Smooth muscle cell (in vitro differentiated cells): ENCODE measurements at regions not wholly inside any gene's neighbourhood (a gene's known extent, or its start where the extent isn't known, plus 50 kb on each side); places are given as distances from the start of the nearest gene placed in this dataset.

Experiments
- DNase-seq: peaks from one replicate; lab custom pipeline; 2025; ENCODE audit not compliant: unreplicated experiment; lab: John Stamatoyannopoulos, UW
- H2AFZ ChIP-seq: fragments of 200-600 bp; sonication (generic); 2 replicates; pipeline ENCODE4 v1.6.0; 2016; ENCODE audit warnings: antibody characterized with exemption, low read depth, mild to moderate bottlenecking
- H3F3A ChIP-seq: fragments of 200-600 bp; sonication (generic); 2 replicates; pipeline ENCODE4 v1.6.0; 2017; ENCODE audit warnings: antibody characterized with exemption, low read depth
- H3K27ac ChIP-seq: fragments of 200-600 bp; sonication (generic); 2 replicates; pipeline ENCODE4 v1.5.1; 2016; ENCODE audit warnings: low read depth, mild to moderate bottlenecking
- H3K27me3 ChIP-seq: fragments of 200-600 bp; sonication (generic); 2 replicates; pipeline ENCODE4 v1.6.1; 2016; ENCODE audit warnings: low read depth, mild to moderate bottlenecking
- H3K36me3 ChIP-seq: fragments of 200-600 bp; sonication (generic); 2 replicates; pipeline ENCODE4 v1.5.1; 2016; ENCODE audit warnings: low read depth
- H3K4me1 ChIP-seq: fragments of 200-600 bp; sonication (generic); 2 replicates; pipeline ENCODE4 v1.5.1; 2016; ENCODE audit warnings: low read depth
- H3K4me2 ChIP-seq: fragments of 200-600 bp; sonication (generic); 2 replicates; pipeline ENCODE4 v1.6.0; 2016; ENCODE audit warnings: mild to moderate bottlenecking
- H3K4me3 ChIP-seq: fragments of 200-600 bp; sonication (generic); 2 replicates; pipeline ENCODE4 v1.5.1; 2016; ENCODE audit warnings: mild to moderate bottlenecking
- H3K79me2 ChIP-seq: fragments of 200-600 bp; sonication (generic); 2 replicates; pipeline ENCODE4 v1.6.0; 2016; ENCODE audit warnings: low read depth, mild to moderate bottlenecking
- H3K9ac ChIP-seq: fragments of 200-600 bp; sonication (generic); 2 replicates; pipeline ENCODE4 v1.6.0; 2016; ENCODE audit warnings: low read depth
- H3K9me3 ChIP-seq: fragments of 200-600 bp; sonication (generic); replicated peaks from 2 replicates; pipeline ENCODE4 v1.5.1; 2016; ENCODE audit warnings: low read depth
- H4K20me1 ChIP-seq: fragments of 200-600 bp; sonication (generic); 2 replicates; pipeline ENCODE4 v1.6.0; 2016; ENCODE audit warnings: low read depth
- CTCF ChIP-seq: fragments of 200-600 bp; sonication (generic); IDR thresholded peaks from 2 replicates; pipeline ENCODE4 v1.5.1; 2017; ENCODE audit warnings: borderline replicate concordance, mild to moderate bottlenecking, antibody characterized with exemption; ENCODE audit not compliant: insufficient read depth, poor library complexity, severe bottlenecking
- WGBS: methylation state at CpG from one replicate; pipeline ENCODE4 v1.1.7; 2016; ENCODE audit warnings: low lambda C conversion rate; 5-methylcytosine and 5-hydroxymethylcytosine counted together

DNA sequence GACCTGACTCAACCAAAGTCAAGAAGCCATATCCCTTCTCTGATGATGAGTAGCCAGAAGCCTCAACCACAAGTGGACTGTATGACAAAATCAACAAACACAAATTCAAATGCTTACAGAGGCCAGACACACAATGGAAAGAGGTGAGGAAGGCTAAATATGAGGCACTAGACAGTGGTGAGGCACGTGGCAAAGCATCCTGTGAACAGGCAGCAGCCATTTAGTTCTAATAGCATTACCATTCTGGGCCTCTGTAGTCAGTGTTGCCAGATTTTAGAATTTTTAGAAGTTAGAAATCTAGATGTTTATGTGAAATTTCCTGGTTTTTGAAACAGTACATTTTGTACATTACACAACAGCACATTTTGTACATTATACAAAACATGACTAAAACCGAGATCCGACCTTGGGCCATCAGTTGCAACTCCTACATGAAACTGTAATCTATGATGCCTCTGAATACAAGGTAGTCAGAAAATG, 403.3 kb downstream of the COG6 start:
- no peaks in the 10 kb centered on the region for H3K36me3 ChIP-seq
- no peak overlapping the region for H3K27ac ChIP-seq
- no peaks in the 10 kb centered on the region for H3F3A ChIP-seq
- H2AFZ ChIP-seq, result no peak overlapping the region
- no peaks in the 10 kb centered on the region for H3K79me2 ChIP-seq
- no peak overlapping the region for H3K4me2 ChIP-seq
- H3K4me3 ChIP-seq, result no peak overlapping the region
- H3K9me3 ChIP-seq, result no peaks in the 10 kb centered on the region
- no peak for TF ChIP-seq CTCF
- WGBS, result 93% methylated on average over 3 of the region's 3 CpGs
- no peaks in the 10 kb centered on the region for H3K4me1 ChIP-seq
- no peaks in the 10 kb centered on the region for H4K20me1 ChIP-seq
- H3K9ac ChIP-seq, result no peak overlapping the region
- no peaks in the 10 kb centered on the region for H3K27me3 ChIP-seq
- DNase-seq, result no peak

DNA sequence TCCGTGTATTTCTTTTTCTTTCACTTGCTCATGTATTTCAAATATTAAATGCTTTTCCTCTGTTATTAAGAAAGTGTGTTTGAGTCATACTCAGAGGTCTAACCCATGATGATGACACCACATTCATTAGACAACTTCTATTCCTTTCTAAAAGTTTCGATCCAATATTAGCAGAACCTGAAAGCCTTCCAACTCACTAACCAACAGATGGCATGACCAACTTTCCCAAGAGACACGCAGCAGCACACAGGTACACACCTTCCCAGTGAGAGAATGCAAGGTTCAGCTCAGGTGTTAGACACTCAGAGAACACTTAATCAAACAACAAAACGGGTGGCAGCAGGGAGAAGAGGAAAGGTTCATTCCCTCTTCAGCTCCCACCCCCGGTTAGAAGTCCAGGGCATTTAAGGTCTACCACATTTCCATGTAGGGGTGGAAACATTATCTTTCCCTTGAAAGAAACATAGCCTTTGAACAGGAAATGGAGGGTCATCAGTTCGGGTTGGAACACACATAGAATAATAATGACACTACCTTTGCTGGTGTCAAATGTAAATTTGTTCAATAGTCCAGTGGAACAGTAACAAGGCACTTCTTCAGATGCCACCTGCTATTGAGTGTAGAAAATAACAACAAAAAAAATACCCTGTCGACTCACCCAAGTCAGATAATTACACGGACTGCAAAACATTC, 404.2 kb downstream of the COG6 start:
- Histone ChIP-seq H3K36me3 (no peaks in the 10 kb centered on the region), H3K9me3 (no peaks in the 10 kb centered on the region), H3K4me1 (peaks cover 1% of the 10 kb centered on the region), H3F3A (no peaks in the 10 kb centered on the region), H3K79me2 (no peaks in the 10 kb centered on the region), H2AFZ (no peak overlapping the region), H3K9ac (no peak overlapping the region), H3K4me3 (no peak overlapping the region), H3K27me3 (no peaks in the 10 kb centered on the region), H4K20me1 (no peaks in the 10 kb centered on the region), H3K4me2 (no peak overlapping the region), H3K27ac (peak overlapping the region; percentile 2)
- no peak for TF ChIP-seq CTCF
- no peak for DNase-seq
- 82% methylated on average over 8 of the region's 8 CpGs for WGBS

DNA sequence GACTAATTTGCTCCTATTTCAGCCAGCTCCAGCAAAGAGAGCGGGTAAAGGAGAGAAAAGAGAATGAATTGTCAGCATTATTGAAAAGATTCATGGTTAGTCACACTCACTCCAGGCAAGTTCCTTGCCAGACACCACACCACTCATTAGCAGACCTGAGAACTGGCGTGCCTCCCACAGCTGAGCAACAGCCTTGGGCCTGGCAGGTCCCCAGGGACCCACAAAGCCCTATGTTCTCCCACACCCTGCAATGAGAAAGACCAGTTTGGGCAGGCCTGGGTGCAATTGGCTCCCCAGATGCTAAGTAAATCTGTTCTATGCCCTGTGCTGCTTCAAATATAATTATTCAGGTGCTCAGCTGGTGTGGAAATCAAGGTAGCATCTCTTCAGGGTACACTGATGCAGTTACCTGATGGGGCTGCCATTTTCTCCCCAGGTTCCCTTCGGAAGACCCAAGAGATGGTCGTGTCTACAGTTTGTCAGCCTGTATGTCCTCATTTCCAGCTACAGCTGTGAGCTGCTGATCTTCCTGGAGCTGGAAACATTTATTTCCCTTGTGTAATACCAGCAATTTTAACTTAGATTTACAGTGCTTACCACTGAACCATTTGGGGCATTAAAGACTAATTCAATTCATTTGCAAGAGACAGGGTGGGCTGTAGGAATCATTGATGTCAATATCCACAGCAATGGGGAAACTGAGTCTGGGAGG, 405.0 kb downstream of the COG6 start:
- no peak overlapping the region for H2AFZ ChIP-seq
- H3K9me3 ChIP-seq, result no peaks in the 10 kb centered on the region
- H3K27ac ChIP-seq, result peak overlapping the region; percentile 46
- H3K27me3 ChIP-seq, result no peaks in the 10 kb centered on the region
- no peak overlapping the region for H3K9ac ChIP-seq
- H3F3A ChIP-seq, result peaks cover 5% of the 10 kb centered on the region
- peak overlapping the region; percentile 5 for H3K4me2 ChIP-seq
- no peaks in the 10 kb centered on the region for H4K20me1 ChIP-seq
- DNase-seq, result no peak
- H3K4me1 ChIP-seq, result peaks cover 7% of the 10 kb centered on the region
- 65% methylated on average over 4 of the region's 4 CpGs for WGBS
- no peaks in the 10 kb centered on the region for H3K79me2 ChIP-seq
- no peaks in the 10 kb centered on the region for H3K36me3 ChIP-seq
- no peak overlapping the region for H3K4me3 ChIP-seq
- no peak for TF ChIP-seq CTCF
